Endothelial cell of umbilical vein (primary cell): ENCODE measurements at regions not wholly inside any gene's neighbourhood (a gene's known extent, or its start where the extent isn't known, plus 50 kb on each side); places are given as distances from the start of the nearest gene placed in this dataset.

Source experiments
- BruUV-seq: library from RNA; stranded (reverse); fragments of 400-500 nt; replicated peaks from 2 replicates; lab custom pipeline; 2021; lab: Mats Ljungman, UMichigan
- CTCF ChIA-PET: fragments of 300-600, 350-600 bp; sonication (Branson Sonifier 250); formaldehyde crosslinking; loops from one replicate; lab custom pipeline; 2021; ENCODE audit warnings: antibody characterized with exemption, inconsistent platforms; lab: Charles Lee
- POLR2A ChIA-PET: fragments of 300-600, 350-600 bp; sonication (Branson Sonifier 250); formaldehyde crosslinking; loops from one replicate; lab custom pipeline; 2021; ENCODE audit warnings: antibody characterized with exemption, inconsistent platforms; lab: Charles Lee
- DNase-seq: peaks from one replicate; pipeline ENCODE4 v3.0.0-alpha.2; 2011; ENCODE audit warnings: low read depth, low spot score
- FAIRE-seq: peaks from 2 replicates; lab custom pipeline; 2011; peaks lifted over from hg19 to GRCh38; lab: Jason Lieb, UNC
- H2AFZ ChIP-seq: 2 replicates; pipeline ENCODE4 v1.6.0; 2012; ENCODE audit warnings: low read depth, low read length, control low read depth, inconsistent platforms
- H3K27ac ChIP-seq: 2 replicates; pipeline ENCODE4 v1.5.1; 2011; ENCODE audit warnings: low read depth, mild to moderate bottlenecking, control low read depth, low read length, moderate library complexity; ENCODE audit not compliant: insufficient read depth
- H3K27me3 ChIP-seq, 2 experiments: 2 replicates each; pipeline versions ENCODE4 v1.6.0 to v1.6.1; 2011; ENCODE audit warnings: low read length in 2 of 2, mixed read lengths in 1 of 2; ENCODE audit not compliant: control insufficient read depth in 2 of 2, insufficient read depth in 2 of 2
- H3K36me3 ChIP-seq, 2 experiments: 2 replicates in 1 of 2; 3 replicates in 1 of 2; pipeline ENCODE4 v1.5.1; 2011; ENCODE audit warnings: low read length in 2 of 2, mild to moderate bottlenecking in 1 of 2, moderate library complexity in 1 of 2; ENCODE audit not compliant: control insufficient read depth in 2 of 2, insufficient read depth in 2 of 2; ENCODE audit errors: extremely low read depth in 1 of 2
- H3K4me1 ChIP-seq: 3 replicates; pipeline ENCODE4 v1.5.1; 2011; ENCODE audit warnings: mild to moderate bottlenecking, low read length; ENCODE audit not compliant: control insufficient read depth, insufficient read depth; ENCODE audit errors: extremely low read depth
- H3K4me2 ChIP-seq: 2 replicates; pipeline ENCODE4 v1.6.1; 2011; ENCODE audit warnings: low read length, control low read depth, mixed read lengths; ENCODE audit not compliant: insufficient read depth
- H3K4me3 ChIP-seq, 3 experiments: fragments of 200-600 bp in 1 of 3; sonication (generic), shearing (Covaris generic) in 1 of 3; replicated peaks in 1 of 3; 2 replicates each; pipeline ENCODE4 v1.5.1; 2011 to 2016; ENCODE audit warnings: control low read depth in 3 of 3, low read length in 3 of 3, mild to moderate bottlenecking in 2 of 3, inconsistent platforms in 1 of 3, low read depth in 1 of 3, moderate library complexity in 1 of 3; ENCODE audit not compliant: insufficient read depth in 1 of 3
- H3K79me2 ChIP-seq: 2 replicates; pipeline ENCODE4 v1.6.0; 2012; ENCODE audit warnings: low read length, inconsistent platforms; ENCODE audit not compliant: control insufficient read depth, insufficient read depth
- H3K9ac ChIP-seq: replicated peaks from 2 replicates; pipeline ENCODE3; 2011; ENCODE audit warnings: low read length, control low read depth; ENCODE audit not compliant: insufficient read depth; ENCODE audit errors: extremely low read depth
- H3K9me1 ChIP-seq: replicated peaks from 3 replicates; pipeline ENCODE4 v1.6.0; 2011; ENCODE audit warnings: mild to moderate bottlenecking, low read length; ENCODE audit not compliant: control insufficient read depth, insufficient read depth; ENCODE audit errors: extremely low read depth
- H3K9me3 ChIP-seq: replicated peaks from 2 replicates; pipeline ENCODE4 v1.5.1; 2012; ENCODE audit warnings: low read length, inconsistent platforms; ENCODE audit not compliant: control insufficient read depth, insufficient read depth
- H4K20me1 ChIP-seq: replicated peaks from 2 replicates; pipeline ENCODE3; 2011; ENCODE audit warnings: mild to moderate bottlenecking, low read length; ENCODE audit not compliant: control insufficient read depth, insufficient read depth; ENCODE audit errors: extremely low read depth
- EZH2 ChIP-seq: IDR thresholded peaks from 2 replicates; pipeline ENCODE4 v1.6.1; 2012; ENCODE audit warnings: borderline replicate concordance, low read depth, mild to moderate bottlenecking, moderate library complexity, low read length, inconsistent platforms; ENCODE audit not compliant: severe bottlenecking
- FOS ChIP-seq: IDR thresholded peaks from 2 replicates; pipeline ENCODE4 v1.6.1; 2011; ENCODE audit warnings: mild to moderate bottlenecking, low read length, moderate library complexity, borderline replicate concordance; ENCODE audit not compliant: insufficient read depth
- GATA2 ChIP-seq: IDR thresholded peaks from 2 replicates; pipeline ENCODE4 v1.7.0; 2011; ENCODE audit warnings: low read depth, mild to moderate bottlenecking, moderate library complexity, mixed read lengths, low read length; ENCODE audit not compliant: insufficient read length, insufficient read depth
- JUN ChIP-seq: IDR thresholded peaks from 2 replicates; pipeline ENCODE4 v1.6.1; 2011; ENCODE audit warnings: borderline replicate concordance, low read depth; ENCODE audit not compliant: insufficient read length, insufficient read depth
- MYC ChIP-seq: IDR thresholded peaks from one replicate; pipeline ENCODE4 v1.6.1; 2011; ENCODE audit warnings: mild to moderate bottlenecking, low read depth, low read length
- POLR2A ChIP-seq: IDR thresholded peaks from 2 replicates; pipeline ENCODE4 v1.6.1; 2012; ENCODE audit warnings: low read depth, mild to moderate bottlenecking, control low read depth, low read length
- POLR2AphosphoS5 ChIP-seq: IDR thresholded peaks from 2 replicates; pipeline ENCODE4 v1.6.1; 2012; ENCODE audit warnings: low read depth, mild to moderate bottlenecking, control low read depth, low read length, moderate library complexity; ENCODE audit not compliant: insufficient read depth
- dilution Hi-C: fragments of 300-500 bp; cut with MboI; formaldehyde crosslinking; loops from one replicate; pipeline ENCODE4 v1.15.0; 2019; ENCODE audit warnings: low sequenced_read_pairs; ENCODE audit not compliant: extremely low pct_ligation_motif_present
- intact Hi-C: fragments of 100-400 bp; cut with micrococcal nuclease; formaldehyde crosslinking; loops from one replicate; pipeline ENCODE4 v1.10.0; 2022
- TF ChIP-seq, protein P1 (sequence below): IDR thresholded peaks from 2 replicates; pipeline ENCODE4 v1.6.1; 2011; ENCODE audit not compliant: insufficient read depth, insufficient read length
- TF ChIP-seq, protein P2 (sequence below), 2 donors: IDR thresholded peaks; 1 replicate in 1 of 2; 2 replicates in 1 of 2; pipeline ENCODE4 v1.5.1; 2011; ENCODE audit warnings: low read length in 2 of 2, mild to moderate bottlenecking in 2 of 2, moderate library complexity in 2 of 2, control low read depth in 1 of 2, inconsistent platforms in 1 of 2, low read depth in 1 of 2; ENCODE audit not compliant: insufficient read depth in 1 of 2; ENCODE audit errors: extremely low read depth in 1 of 2

DNA sequence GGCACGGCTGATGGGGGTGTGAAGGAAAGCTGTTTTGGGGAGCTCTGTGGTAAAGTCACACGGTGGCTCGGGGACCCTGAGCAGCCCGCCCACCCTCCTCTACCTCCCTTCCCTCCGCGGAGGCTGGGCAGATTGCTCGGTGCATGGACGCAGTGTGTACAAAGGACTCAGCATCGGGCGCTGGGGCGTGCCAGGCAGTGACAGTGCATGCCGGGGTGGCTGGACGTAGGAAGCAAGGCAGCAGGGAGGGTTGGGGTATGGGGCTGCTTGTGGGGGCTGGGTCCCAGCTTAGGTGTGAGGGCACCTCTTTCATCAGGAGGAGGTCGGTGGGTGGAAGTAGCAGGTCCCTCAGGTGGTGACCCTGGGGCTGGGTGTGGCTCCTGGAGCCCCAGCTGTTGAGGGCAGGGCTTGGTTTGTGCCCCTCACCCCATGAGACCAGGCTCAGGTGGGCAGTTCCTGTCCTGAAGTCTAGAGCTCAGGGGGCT is 159.9 kb upstream of the GSE1 start:
- no peaks in the 10 kb centered on the region for H3K4me1 ChIP-seq
- no TSS peak for BruUV-seq
- no peak overlapping the region for H3K27ac ChIP-seq
- no peak overlapping the region for H3K9ac ChIP-seq
- no peaks in the 10 kb centered on the region for H3K36me3 ChIP-seq
- H3K79me2 ChIP-seq = no peaks in the 10 kb centered on the region
- DNase-seq (no peak), FAIRE-seq (no peak)
- TF ChIP-seq, protein P1, sequence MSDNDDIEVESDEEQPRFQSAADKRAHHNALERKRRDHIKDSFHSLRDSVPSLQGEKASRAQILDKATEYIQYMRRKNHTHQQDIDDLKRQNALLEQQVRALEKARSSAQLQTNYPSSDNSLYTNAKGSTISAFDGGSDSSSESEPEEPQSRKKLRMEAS = no peak
- TF ChIP-seq MYC = no peak
- no peak for TF ChIP-seq POLR2AphosphoS5
- TF ChIP-seq, protein P2, sequence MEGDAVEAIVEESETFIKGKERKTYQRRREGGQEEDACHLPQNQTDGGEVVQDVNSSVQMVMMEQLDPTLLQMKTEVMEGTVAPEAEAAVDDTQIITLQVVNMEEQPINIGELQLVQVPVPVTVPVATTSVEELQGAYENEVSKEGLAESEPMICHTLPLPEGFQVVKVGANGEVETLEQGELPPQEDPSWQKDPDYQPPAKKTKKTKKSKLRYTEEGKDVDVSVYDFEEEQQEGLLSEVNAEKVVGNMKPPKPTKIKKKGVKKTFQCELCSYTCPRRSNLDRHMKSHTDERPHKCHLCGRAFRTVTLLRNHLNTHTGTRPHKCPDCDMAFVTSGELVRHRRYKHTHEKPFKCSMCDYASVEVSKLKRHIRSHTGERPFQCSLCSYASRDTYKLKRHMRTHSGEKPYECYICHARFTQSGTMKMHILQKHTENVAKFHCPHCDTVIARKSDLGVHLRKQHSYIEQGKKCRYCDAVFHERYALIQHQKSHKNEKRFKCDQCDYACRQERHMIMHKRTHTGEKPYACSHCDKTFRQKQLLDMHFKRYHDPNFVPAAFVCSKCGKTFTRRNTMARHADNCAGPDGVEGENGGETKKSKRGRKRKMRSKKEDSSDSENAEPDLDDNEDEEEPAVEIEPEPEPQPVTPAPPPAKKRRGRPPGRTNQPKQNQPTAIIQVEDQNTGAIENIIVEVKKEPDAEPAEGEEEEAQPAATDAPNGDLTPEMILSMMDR (IDR thresholded peaks at IDR 0.05; ENCODE audit: extremely low read depth in 1 of 2, insufficient read depth in 1 of 2, low read depth in 1 of 2, low read length in 2 of 2) = no peak
- no peak for TF ChIP-seq GATA2
- no peak for TF ChIP-seq POLR2A
- no peak for TF ChIP-seq EZH2
- TF ChIP-seq FOS = no peak
- no peak for TF ChIP-seq JUN
- H3K4me2 ChIP-seq = no peak overlapping the region
- no peak overlapping the region for H2AFZ ChIP-seq
- H3K9me3 ChIP-seq = no peaks in the 10 kb centered on the region
- POLR2A ChIA-PET = no interaction called here
- H3K9me1 ChIP-seq = no peaks in the 10 kb centered on the region
- H3K4me3 ChIP-seq = no peak overlapping the region
- H3K27me3 ChIP-seq = no peaks in the 10 kb centered on the region
- CTCF ChIA-PET = interaction anchor here (1.0 kb wide), 1 partner anchor 163 kb away, joined by 3 read pairs; no protein-coding TSS in a partner anchor
- dilution Hi-C loops (no loop called here), intact Hi-C loops (no loop called here)
- H4K20me1 ChIP-seq = no peaks in the 10 kb centered on the region
